ENCODE measurements at regions not wholly inside any gene's neighbourhood (a gene's known extent, or its start where the extent isn't known, plus 50 kb on each side); places are given as distances from the start of the nearest gene placed in this dataset.

- Mint-ChIP-seq H3K4me3 (no peak overlapping the region), H3K9me3 (peaks cover 0 to 2% (median 0%) of the 10 kb centered on the region in 11 donors), H3K27ac (no peak overlapping the region), H3K36me3 (no peaks in the 10 kb centered on the region), H3K27me3 (peaks cover 0 to 14% (median 0%) of the 10 kb centered on the region in 5 donors), H3K4me1 (peaks cover 0 to 4% (median 0%) of the 10 kb centered on the region in 7 donors)
- DNase-seq, result no peak
- ChIA-PET CTCF (no interaction called here), POLR2A (no interaction called here)
- intact Hi-C loops (cut with micrococcal nuclease), result no loop called here
- Histone ChIP-seq H3K4me3 (ENCODE audit: low read length) (no peak overlapping the region), H3K36me3 (ENCODE audit: control insufficient read depth in 2 of 3, insufficient read depth in 3 of 3, low read length in 3 of 3) (no peaks in the 10 kb centered on the region), H3K9me3 (ENCODE audit: control insufficient read depth in 2 of 3, low read length in 3 of 3) (no peaks in the 10 kb centered on the region), H3K27ac (ENCODE audit: low read depth, low read length) (no peak overlapping the region), H3K4me1 (ENCODE audit: control insufficient read depth in 2 of 2, insufficient read depth in 2 of 2, low read length in 2 of 2) (peaks cover 0 to 6% of the 10 kb centered on the region in 2 donors), H3K27me3 (ENCODE audit: control insufficient read depth in 2 of 2, insufficient read depth in 2 of 2, low read length in 2 of 2) (no peaks in the 10 kb centered on the region)
- ATAC-seq, result no peak
Observed at GRCh38 chr2:64792300-64792699, 138.6 kb upstream of the SERTAD2 start.

GRCh38 chr2:64792995-64793639 lies 139.4 kb upstream of the SERTAD2 start:
- H3K4me3 ChIP-seq (ENCODE audit: low read length), result no peak overlapping the region
- Mint-ChIP-seq H3K27me3 (peaks cover 0 to 17% (median 0%) of the 10 kb centered on the region in 5 donors), H3K4me1 (peaks cover 0 to 4% (median 0%) of the 10 kb centered on the region in 7 donors), H3K4me3 (no peak overlapping the region), H3K9me3 (peaks cover 0 to 2% (median 0%) of the 10 kb centered on the region in 11 donors), H3K36me3 (no peaks in the 10 kb centered on the region), H3K27ac (no peak overlapping the region)
- POLR2A ChIA-PET, result interaction anchor here (0.6 kb wide), 2 partner anchors 12 to 18 kb away, joined by 3 to 4 read pairs; no protein-coding TSS in a partner anchor
- no peaks in the 10 kb centered on the region for H3K27me3 ChIP-seq (ENCODE audit: control insufficient read depth in 2 of 2, insufficient read depth in 2 of 2, low read length in 2 of 2)
- DNase-seq (no peak), ATAC-seq (no peak)
- intact Hi-C loops (cut with micrococcal nuclease), result no loop called here
- no peaks in the 10 kb centered on the region for H3K9me3 ChIP-seq (ENCODE audit: control insufficient read depth in 2 of 3, low read length in 3 of 3)
- peaks cover 0 to 6% of the 10 kb centered on the region in 2 donors for H3K4me1 ChIP-seq (ENCODE audit: control insufficient read depth in 2 of 2, insufficient read depth in 2 of 2, low read length in 2 of 2)
- no peak overlapping the region for H3K27ac ChIP-seq (ENCODE audit: low read depth, low read length)
- no peaks in the 10 kb centered on the region for H3K36me3 ChIP-seq (ENCODE audit: control insufficient read depth in 2 of 3, insufficient read depth in 3 of 3, low read length in 3 of 3)
- CTCF ChIA-PET, result no interaction called here

GRCh38 chr2:64793701-64794100 lies 140.0 kb upstream of the SERTAD2 start:
- DNase-seq, result no peak
- no peaks in the 10 kb centered on the region for H3K36me3 Mint-ChIP-seq
- intact Hi-C loops (cut with micrococcal nuclease), result no loop called here
- ChIA-PET CTCF (no interaction called here), POLR2A (no interaction called here)
- H3K36me3 ChIP-seq (ENCODE audit: control insufficient read depth in 2 of 3, insufficient read depth in 3 of 3, low read length in 3 of 3), result no peaks in the 10 kb centered on the region
- no peak overlapping the region for H3K27ac ChIP-seq (ENCODE audit: low read depth, low read length)
- ATAC-seq, result no peak
- peaks cover 0 to 6% of the 10 kb centered on the region in 2 donors for H3K4me1 ChIP-seq (ENCODE audit: control insufficient read depth in 2 of 2, insufficient read depth in 2 of 2, low read length in 2 of 2)
- peaks cover 0 to 4% (median 0%) of the 10 kb centered on the region in 7 donors for H3K4me1 Mint-ChIP-seq
- H3K9me3 ChIP-seq (ENCODE audit: control insufficient read depth in 2 of 3, low read length in 3 of 3), result no peaks in the 10 kb centered on the region
- H3K4me3 Mint-ChIP-seq, result no peak overlapping the region
- no peaks in the 10 kb centered on the region for H3K27me3 ChIP-seq (ENCODE audit: control insufficient read depth in 2 of 2, insufficient read depth in 2 of 2, low read length in 2 of 2)
- H3K27ac Mint-ChIP-seq, result no peak overlapping the region
- peaks cover 0 to 21% (median 3%) of the 10 kb centered on the region in 5 donors for H3K27me3 Mint-ChIP-seq
- no peak overlapping the region for H3K4me3 ChIP-seq (ENCODE audit: low read length)
- H3K9me3 Mint-ChIP-seq, result peaks cover 0 to 2% (median 0%) of the 10 kb centered on the region in 11 donors

GRCh38 chr2:64794426-64794995 lies 140.8 kb upstream of the SERTAD2 start:
- intact Hi-C loops (cut with micrococcal nuclease), result no loop called here
- H3K27ac Mint-ChIP-seq, result no peak overlapping the region
- POLR2A ChIA-PET, result interaction anchor here (1.1 to 1.5 kb wide), 2 partner anchors 59 to 141 kb away, joined by 3 to 4 read pairs; partner anchors contain the start of gene SERTAD2
- no peak for DNase-seq
- Histone ChIP-seq H3K4me1 (ENCODE audit: control insufficient read depth in 2 of 2, insufficient read depth in 2 of 2, low read length in 2 of 2) (peaks cover 0 to 6% of the 10 kb centered on the region in 2 donors), H3K27ac (ENCODE audit: low read depth, low read length) (no peak overlapping the region), H3K27me3 (ENCODE audit: control insufficient read depth in 2 of 2, insufficient read depth in 2 of 2, low read length in 2 of 2) (no peaks in the 10 kb centered on the region), H3K36me3 (ENCODE audit: control insufficient read depth in 2 of 3, insufficient read depth in 3 of 3, low read length in 3 of 3) (no peaks in the 10 kb centered on the region), H3K9me3 (ENCODE audit: control insufficient read depth in 2 of 3, low read length in 3 of 3) (no peaks in the 10 kb centered on the region), H3K4me3 (ENCODE audit: low read length) (no peak overlapping the region)
- peaks cover 0 to 4% (median 0%) of the 10 kb centered on the region in 7 donors for H3K4me1 Mint-ChIP-seq
- ATAC-seq, result no peak
- H3K9me3 Mint-ChIP-seq, result peaks cover 0 to 2% (median 0%) of the 10 kb centered on the region in 11 donors
- H3K36me3 Mint-ChIP-seq, result no peaks in the 10 kb centered on the region
- CTCF ChIA-PET, result no interaction called here
- H3K4me3 Mint-ChIP-seq, result no peak overlapping the region
- peaks cover 0 to 25% (median 3%) of the 10 kb centered on the region in 5 donors for H3K27me3 Mint-ChIP-seq

GRCh38 chr2:64795024-64795592 lies 141.4 kb upstream of the SERTAD2 start:
- Mint-ChIP-seq H3K9me3 (no peaks in the 10 kb centered on the region), H3K36me3 (no peaks in the 10 kb centered on the region), H3K27ac (no peak overlapping the region), H3K27me3 (peaks cover 0 to 25% (median 3%) of the 10 kb centered on the region in 5 donors), H3K4me3 (no peak overlapping the region), H3K4me1 (no peaks in the 10 kb centered on the region)
- CTCF ChIA-PET, result no interaction called here
- POLR2A ChIA-PET, result interaction anchor here (1.1 to 1.5 kb wide), 2 partner anchors 60 to 142 kb away, joined by 3 to 4 read pairs; partner anchors contain the start of gene SERTAD2
- Histone ChIP-seq H3K27me3 (ENCODE audit: control insufficient read depth in 2 of 2, insufficient read depth in 2 of 2, low read length in 2 of 2) (no peaks in the 10 kb centered on the region), H3K4me3 (ENCODE audit: low read length) (no peak overlapping the region), H3K4me1 (ENCODE audit: control insufficient read depth in 2 of 2, insufficient read depth in 2 of 2, low read length in 2 of 2) (peaks cover 0 to 6% of the 10 kb centered on the region in 2 donors), H3K36me3 (ENCODE audit: control insufficient read depth in 2 of 3, insufficient read depth in 3 of 3, low read length in 3 of 3) (no peaks in the 10 kb centered on the region), H3K27ac (ENCODE audit: low read depth, low read length) (no peak overlapping the region), H3K9me3 (ENCODE audit: control insufficient read depth in 2 of 3, low read length in 3 of 3) (no peaks in the 10 kb centered on the region)
- ATAC-seq (no peak), DNase-seq (no peak)
- intact Hi-C loops (cut with micrococcal nuclease), result no loop called here

GRCh38 chr2:64796926-64797325 lies 143.2 kb upstream of the SERTAD2 start:
- DNase-seq (no peak), ATAC-seq (no peak)
- no peaks in the 10 kb centered on the region for H3K9me3 Mint-ChIP-seq
- ChIA-PET CTCF (no interaction called here), POLR2A (no interaction called here)
- H3K36me3 Mint-ChIP-seq, result no peaks in the 10 kb centered on the region
- Histone ChIP-seq H3K27me3 (ENCODE audit: control insufficient read depth in 2 of 2, insufficient read depth in 2 of 2, low read length in 2 of 2) (no peaks in the 10 kb centered on the region), H3K36me3 (ENCODE audit: control insufficient read depth in 2 of 3, insufficient read depth in 3 of 3, low read length in 3 of 3) (no peaks in the 10 kb centered on the region), H3K4me3 (ENCODE audit: low read length) (no peak overlapping the region), H3K27ac (ENCODE audit: low read depth, low read length) (no peak overlapping the region), H3K9me3 (ENCODE audit: control insufficient read depth in 2 of 3, low read length in 3 of 3) (no peaks in the 10 kb centered on the region), H3K4me1 (ENCODE audit: control insufficient read depth in 2 of 2, insufficient read depth in 2 of 2, low read length in 2 of 2) (peaks cover 0 to 6% of the 10 kb centered on the region in 2 donors)
- H3K27me3 Mint-ChIP-seq, result peaks cover 0 to 25% (median 3%) of the 10 kb centered on the region in 5 donors
- H3K4me1 Mint-ChIP-seq, result no peaks in the 10 kb centered on the region
- H3K4me3 Mint-ChIP-seq, result no peak overlapping the region
- no peak overlapping the region for H3K27ac Mint-ChIP-seq
- intact Hi-C loops (cut with micrococcal nuclease), result no loop called here

Measured in naive thymus-derived CD4-positive, alpha-beta T cell (primary cell).